Thyroid gland (tissue), 4 donors: ENCODE measurements at regions not wholly inside any gene's neighbourhood (a gene's known extent, or its start where the extent isn't known, plus 50 kb on each side); places are given as distances from the start of the nearest gene placed in this dataset.

Source experiments
- DNase-seq, 2 donors: peaks; one replicate each; pipeline ENCODE4 v3.0.0-alpha.2; 2019
- H3K27ac ChIP-seq, 3 donors: fragments of 200-600 bp; sonication (generic); 1 replicate in 2 of 3; 2 replicates in 1 of 3; pipeline ENCODE4 v1.5.1; 2016 to 2019; ENCODE audit warnings: mild to moderate bottlenecking in 1 of 3, moderate library complexity in 1 of 3
- H3K27me3 ChIP-seq: fragments of 200-600 bp; sonication (generic); one replicate; pipeline ENCODE4 v1.5.1; 2019
- H3K36me3 ChIP-seq, 2 donors: fragments of 200-600 bp; sonication (generic); one replicate each; pipeline ENCODE4 v1.5.1; 2016 to 2019
- H3K4me1 ChIP-seq, 2 donors: fragments of 200-600 bp; sonication (generic); one replicate each; pipeline ENCODE4 v1.5.1; 2017 to 2019
- H3K4me3 ChIP-seq, 3 donors: fragments of 200-600 bp; sonication (generic); replicated peaks in 1 of 3; 1 replicate in 2 of 3; 2 replicates in 1 of 3; pipeline ENCODE4 v1.5.1; 2016; ENCODE audit warnings: mild to moderate bottlenecking in 1 of 3
- H3K9me3 ChIP-seq: fragments of 200-600 bp; sonication (generic); one replicate; pipeline ENCODE4 v1.5.1; 2017
- CTCF ChIP-seq, 6 experiments: fragments of 200-600 bp in 3 of 6; fragments of 450-650 bp in 3 of 6; sonication (generic) in 3 of 6; IDR thresholded peaks; one replicate each; pipeline ENCODE4 v1.5.1; 2016 to 2019; ENCODE audit warnings: antibody characterized with exemption in 6 of 6, mild to moderate bottlenecking in 2 of 6, inconsistent platforms in 1 of 6, moderate library complexity in 1 of 6
- POLR2A ChIP-seq, 2 donors: fragments of 450-650 bp; IDR thresholded peaks; one replicate each; pipeline ENCODE4 v1.6.1; 2017; ENCODE audit warnings: antibody characterized with exemption in 2 of 2, mild to moderate bottlenecking in 2 of 2, moderate library complexity in 1 of 2
- WGBS, 2 donors: methylation state at CpG; one replicate each; pipeline ENCODE4 v1.1.5; 2017; 5-methylcytosine and 5-hydroxymethylcytosine counted together
- intact Hi-C: fragments of 100-400 bp; cut with DNase I; formaldehyde crosslinking; loops from one replicate; pipeline ENCODE4 v1.15.1; 2023

DNA sequence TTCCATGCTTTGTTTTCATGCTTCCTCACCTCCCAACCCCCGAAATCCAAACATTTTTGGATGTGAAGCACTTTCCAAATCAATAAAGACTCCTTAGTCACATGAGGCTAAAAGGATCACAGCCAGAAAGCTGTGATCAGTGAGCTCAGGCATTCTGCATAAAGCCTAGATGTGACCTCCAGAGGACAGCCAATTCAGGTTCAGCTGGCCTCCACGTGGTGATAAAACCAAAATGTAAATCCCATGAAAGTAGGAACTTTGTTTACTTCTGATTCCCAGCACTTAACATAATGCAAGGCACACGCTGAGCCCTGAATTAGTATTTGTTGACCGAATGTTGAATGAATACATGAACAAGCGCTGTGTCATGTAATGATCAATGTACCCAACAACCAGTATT lies 249.5 kb upstream of the EOMES start:
- no peak for DNase-seq
- 56 to 61% methylated on average over 5 of the region's 5 CpGs for WGBS, 2 donors
- no peaks in the 10 kb centered on the region for H3K36me3 ChIP-seq
- H3K4me1 ChIP-seq = no peaks in the 10 kb centered on the region
- no peaks in the 10 kb centered on the region for H3K9me3 ChIP-seq
- no peak overlapping the region for H3K4me3 ChIP-seq
- intact Hi-C loops = no loop called here
- no peaks in the 10 kb centered on the region for H3K27me3 ChIP-seq
- H3K27ac ChIP-seq = no peak overlapping the region
- TF ChIP-seq POLR2A (IDR thresholded peaks at IDR 0.05) = no peak
- TF ChIP-seq CTCF (IDR thresholded peaks at IDR 0.05) = no peak

GRCh38 chr3:27976933-27977332 lies 254.8 kb upstream of the EOMES start:
- H3K4me3 ChIP-seq = no peak overlapping the region
- WGBS, 2 donors = 72 to 74% methylated on average over 2 of the region's 2 CpGs
- H3K27ac ChIP-seq = no peak overlapping the region
- no peak for DNase-seq
- H3K27me3 ChIP-seq = no peaks in the 10 kb centered on the region
- intact Hi-C loops = no loop called here
- H3K36me3 ChIP-seq = no peaks in the 10 kb centered on the region
- H3K4me1 ChIP-seq = no peaks in the 10 kb centered on the region
- TF ChIP-seq CTCF (IDR thresholded peaks at IDR 0.05) (no peak), POLR2A (IDR thresholded peaks at IDR 0.05) (no peak)
- no peaks in the 10 kb centered on the region for H3K9me3 ChIP-seq

DNA sequence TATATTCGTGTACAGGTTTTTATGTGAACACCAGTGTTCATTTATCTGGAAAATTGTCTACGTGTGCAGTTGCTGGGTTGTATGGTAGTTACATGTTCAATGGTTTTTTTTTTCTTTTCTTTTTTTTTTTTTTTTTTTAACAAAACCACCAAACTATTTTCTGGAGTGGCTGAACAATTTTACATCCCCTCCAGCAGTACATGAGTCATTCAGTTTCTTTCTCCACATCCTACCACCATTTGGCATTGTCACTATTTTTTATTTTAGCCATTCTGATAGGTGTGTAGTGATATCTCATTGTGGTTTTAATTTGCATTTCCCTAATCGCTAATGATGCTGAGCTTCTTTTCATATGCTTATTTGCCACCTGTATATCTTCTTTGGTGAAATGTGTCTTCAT lies 256.3 kb upstream of the EOMES start:
- no peaks in the 10 kb centered on the region for H3K36me3 ChIP-seq
- H3K27ac ChIP-seq = no peak overlapping the region
- 85 to 87% methylated on average over 3 of the region's 3 CpGs for WGBS, 2 donors
- H3K4me1 ChIP-seq = no peaks in the 10 kb centered on the region
- no peaks in the 10 kb centered on the region for H3K27me3 ChIP-seq
- H3K9me3 ChIP-seq = no peaks in the 10 kb centered on the region
- no peak for TF ChIP-seq POLR2A (IDR thresholded peaks at IDR 0.05)
- no peak for TF ChIP-seq CTCF (IDR thresholded peaks at IDR 0.05)
- intact Hi-C loops = no loop called here
- no peak for DNase-seq
- H3K4me3 ChIP-seq = no peak overlapping the region

DNA sequence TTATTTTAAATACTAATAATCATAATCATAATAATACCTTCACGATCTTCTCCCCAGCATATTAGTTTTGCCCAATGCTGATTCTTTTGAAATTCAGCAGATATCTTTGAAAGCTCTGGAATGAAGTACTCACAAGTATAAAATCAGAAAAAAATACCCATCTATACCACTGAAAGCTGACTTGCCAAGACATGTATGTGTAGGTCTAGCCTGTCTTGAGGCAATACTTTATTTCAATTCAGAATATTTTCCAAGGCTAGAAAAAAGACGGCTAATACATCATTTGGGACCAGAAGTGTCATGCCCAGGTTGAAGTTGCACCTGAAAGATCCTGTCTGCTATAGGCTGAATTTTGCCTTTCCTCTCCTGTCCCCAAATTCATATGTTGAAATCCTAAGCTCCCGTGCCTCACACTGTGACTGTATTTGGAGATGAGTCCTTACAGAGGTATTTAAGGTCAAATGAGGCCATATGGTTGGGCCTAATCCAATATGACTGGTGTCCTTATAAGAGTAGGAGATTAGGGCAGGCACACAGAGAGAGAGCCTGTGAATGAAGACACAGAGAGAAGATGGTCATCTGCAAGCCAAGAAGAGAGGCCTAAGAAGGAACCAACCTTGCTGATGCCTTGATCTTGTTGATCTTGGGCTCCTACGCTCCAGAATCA lies 255.9 kb upstream of the CMC1 start:
- H3K27ac ChIP-seq = no peak overlapping the region
- H3K27me3 ChIP-seq = no peaks in the 10 kb centered on the region
- no peak overlapping the region for H3K4me3 ChIP-seq
- H3K9me3 ChIP-seq = no peaks in the 10 kb centered on the region
- H3K36me3 ChIP-seq = no peaks in the 10 kb centered on the region
- TF ChIP-seq POLR2A (IDR thresholded peaks at IDR 0.05) (no peak), CTCF (IDR thresholded peaks at IDR 0.05) (no peak)
- no peaks in the 10 kb centered on the region for H3K4me1 ChIP-seq
- WGBS, 2 donors = 89 to 92% methylated on average over 4 of the region's 4 CpGs
- DNase-seq = no peak
- intact Hi-C loops = no loop called here

- TF ChIP-seq POLR2A (IDR thresholded peaks at IDR 0.05) (no peak), CTCF (IDR thresholded peaks at IDR 0.05) (no peak)
- intact Hi-C loops = no loop called here
- Histone ChIP-seq H3K4me1 (no peaks in the 10 kb centered on the region), H3K9me3 (no peaks in the 10 kb centered on the region), H3K4me3 (no peak overlapping the region), H3K27ac (no peak overlapping the region), H3K27me3 (no peaks in the 10 kb centered on the region), H3K36me3 (no peaks in the 10 kb centered on the region)
- DNase-seq = no peak
- WGBS, 2 donors = 79 to 81% methylated on average over 6 of the region's 6 CpGs
These were observed 255.1 kb upstream of the CMC1 start for GRCh38 chr3:27986234-27986879.
